Erythroblast (primary cell): ENCODE measurements at regions not wholly inside any gene's neighbourhood (a gene's known extent, or its start where the extent isn't known, plus 50 kb on each side); places are given as distances from the start of the nearest gene placed in this dataset.

ENCODE experiments used
- GATA1 ChIP-seq: IDR thresholded peaks from 2 replicates; pipeline ENCODE4 v1.6.1; 2011; ENCODE audit warnings: low read depth, mild to moderate bottlenecking, control low read depth, low read length, moderate library complexity
- POLR2A ChIP-seq: IDR thresholded peaks from 2 replicates; pipeline ENCODE4 v1.6.1; 2011; ENCODE audit warnings: mild to moderate bottlenecking, low read length

GRCh38 chr22:48239461-48240147 lies 1477.2 kb downstream of the TBC1D22A start:
- TF ChIP-seq POLR2A (no peak), GATA1 (no peak)
